ENCODE measurements at regions not wholly inside any gene's neighbourhood (a gene's known extent, or its start where the extent isn't known, plus 50 kb on each side); places are given as distances from the start of the nearest gene placed in this dataset.

DNA sequence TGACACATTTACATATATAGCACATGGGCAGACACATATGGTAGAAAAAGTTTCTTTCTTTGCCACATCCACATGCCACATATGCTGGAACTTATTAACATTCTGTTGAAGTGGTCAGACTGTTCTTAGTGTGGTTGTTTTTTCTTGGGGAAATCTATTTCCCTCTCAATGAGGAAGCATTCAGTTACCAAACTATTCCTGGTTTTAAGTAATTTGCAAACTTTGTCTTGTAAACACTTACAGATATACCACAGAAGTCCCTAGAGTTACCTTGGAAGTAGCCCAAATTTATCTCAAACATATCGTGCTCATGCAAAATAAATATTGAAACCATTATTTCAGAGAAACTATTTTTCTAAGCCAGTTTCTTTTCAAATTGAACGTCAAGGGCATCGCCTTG is 625.5 kb upstream of the INTU start:
- TF ChIP-seq, protein P1, sequence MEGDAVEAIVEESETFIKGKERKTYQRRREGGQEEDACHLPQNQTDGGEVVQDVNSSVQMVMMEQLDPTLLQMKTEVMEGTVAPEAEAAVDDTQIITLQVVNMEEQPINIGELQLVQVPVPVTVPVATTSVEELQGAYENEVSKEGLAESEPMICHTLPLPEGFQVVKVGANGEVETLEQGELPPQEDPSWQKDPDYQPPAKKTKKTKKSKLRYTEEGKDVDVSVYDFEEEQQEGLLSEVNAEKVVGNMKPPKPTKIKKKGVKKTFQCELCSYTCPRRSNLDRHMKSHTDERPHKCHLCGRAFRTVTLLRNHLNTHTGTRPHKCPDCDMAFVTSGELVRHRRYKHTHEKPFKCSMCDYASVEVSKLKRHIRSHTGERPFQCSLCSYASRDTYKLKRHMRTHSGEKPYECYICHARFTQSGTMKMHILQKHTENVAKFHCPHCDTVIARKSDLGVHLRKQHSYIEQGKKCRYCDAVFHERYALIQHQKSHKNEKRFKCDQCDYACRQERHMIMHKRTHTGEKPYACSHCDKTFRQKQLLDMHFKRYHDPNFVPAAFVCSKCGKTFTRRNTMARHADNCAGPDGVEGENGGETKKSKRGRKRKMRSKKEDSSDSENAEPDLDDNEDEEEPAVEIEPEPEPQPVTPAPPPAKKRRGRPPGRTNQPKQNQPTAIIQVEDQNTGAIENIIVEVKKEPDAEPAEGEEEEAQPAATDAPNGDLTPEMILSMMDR (IDR thresholded peaks at IDR 0.05; ENCODE audit: low read depth, low read length, poor library complexity, severe bottlenecking) = no peak
- TF ChIP-seq EZH2phosphoT487 (IDR thresholded peaks at IDR 0.05; ENCODE audit: borderline replicate concordance, low read length) = no peak
